ENCODE measurements at regions not wholly inside any gene's neighbourhood (a gene's known extent, or its start where the extent isn't known, plus 50 kb on each side); places are given as distances from the start of the nearest gene placed in this dataset.
"Not testable (repeated sequence)": the region's sequence is repeated elsewhere in the genome, so short reads cannot be mapped to it uniquely, and the experiment has no call there.

GRCh38 chr11:24400059-24400665, 96.7 kb upstream of the LUZP2 start:
- DNase-seq (no peak), ATAC-seq (no peak)
- intact Hi-C loops (cut with DNase I) = no loop called here
- no peaks in the 10 kb centered on the region for H3K4me1 ChIP-seq (ENCODE audit: control insufficient read depth, insufficient read depth, low read length)
- WGBS = 81% methylated on average over 10 of the region's 10 CpGs
- H3K9me3 ChIP-seq (ENCODE audit: control insufficient read depth, low read length) = no peaks in the 10 kb centered on the region
- no peak overlapping the region for H3K27ac ChIP-seq (ENCODE audit: low read length)
- no peaks in the 10 kb centered on the region for H3K27me3 ChIP-seq (ENCODE audit: control insufficient read depth, insufficient read depth)
- H3K4me3 ChIP-seq (ENCODE audit: low read length) = no peak overlapping the region

DNA sequence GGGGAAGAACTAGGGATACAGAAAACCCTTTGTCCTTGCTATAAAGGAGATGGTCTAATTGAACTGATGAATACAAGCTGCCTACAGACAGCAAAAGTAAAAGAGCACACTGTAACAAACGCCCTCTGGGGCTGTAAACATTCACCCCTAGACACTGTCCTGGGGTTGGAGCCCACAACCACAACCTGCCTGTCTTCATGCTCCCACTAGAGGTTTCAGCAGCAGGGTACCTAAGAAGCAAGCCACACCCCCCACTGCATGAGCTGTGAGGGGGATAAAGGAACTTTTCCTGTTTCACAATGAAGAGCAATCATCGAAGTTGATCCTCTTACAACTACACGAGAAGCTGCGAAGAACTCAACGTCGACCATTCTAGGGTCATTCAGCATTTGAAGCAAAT, 90.5 kb upstream of the LUZP2 start:
- Histone ChIP-seq H3K27me3 (ENCODE audit: control insufficient read depth, insufficient read depth) (no peaks in the 10 kb centered on the region), H3K9me3 (ENCODE audit: control insufficient read depth, low read length) (no peaks in the 10 kb centered on the region), H3K4me1 (ENCODE audit: control insufficient read depth, insufficient read depth, low read length) (no peaks in the 10 kb centered on the region), H3K4me3 (ENCODE audit: low read length) (no peak overlapping the region), H3K27ac (ENCODE audit: low read length) (no peak overlapping the region)
- ATAC-seq (no peak), DNase-seq (no peak)
- 86% methylated on average over 6 of the region's 6 CpGs for WGBS
- intact Hi-C loops (cut with DNase I) = no loop called here

GRCh38 chr11:24406980-24407379, 89.9 kb upstream of the LUZP2 start:
- Histone ChIP-seq H3K27me3 (ENCODE audit: control insufficient read depth, insufficient read depth) (no peaks in the 10 kb centered on the region), H3K27ac (ENCODE audit: low read length) (no peak overlapping the region), H3K4me1 (ENCODE audit: control insufficient read depth, insufficient read depth, low read length) (no peaks in the 10 kb centered on the region), H3K9me3 (ENCODE audit: control insufficient read depth, low read length) (no peaks in the 10 kb centered on the region), H3K4me3 (ENCODE audit: low read length) (no peak overlapping the region)
- WGBS = 92% methylated on average over 9 of the region's 9 CpGs
- ATAC-seq (no peak), DNase-seq (no peak)
- intact Hi-C loops (cut with DNase I) = no loop called here

DNA sequence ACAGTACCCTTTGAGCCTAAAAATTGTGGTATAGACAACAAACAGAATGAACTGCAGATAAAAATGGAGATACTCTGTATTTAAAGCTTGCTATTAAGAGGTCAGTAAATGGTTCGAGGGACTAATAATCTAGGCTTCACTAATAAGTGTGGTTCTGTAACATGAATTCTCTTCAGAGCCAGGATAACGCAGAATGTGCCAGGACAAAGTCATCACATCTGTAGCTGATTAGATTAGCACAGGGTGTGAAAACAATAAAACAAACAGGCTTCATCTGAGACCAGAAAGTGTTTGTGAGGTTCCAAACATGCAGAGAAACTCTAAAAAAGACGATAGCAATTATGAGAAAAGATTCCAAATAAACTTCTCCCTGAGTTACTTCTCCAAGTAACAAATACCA, 89.1 kb upstream of the LUZP2 start:
- intact Hi-C loops (cut with DNase I) = no loop called here
- Histone ChIP-seq H3K4me3 (ENCODE audit: low read length) (no peak overlapping the region), H3K9me3 (ENCODE audit: control insufficient read depth, low read length) (no peaks in the 10 kb centered on the region), H3K27me3 (ENCODE audit: control insufficient read depth, insufficient read depth) (no peaks in the 10 kb centered on the region), H3K27ac (ENCODE audit: low read length) (no peak overlapping the region), H3K4me1 (ENCODE audit: control insufficient read depth, insufficient read depth, low read length) (no peaks in the 10 kb centered on the region)
- DNase-seq (no peak), ATAC-seq (no peak)
- 22% methylated on average over 3 of the region's 3 CpGs for WGBS

DNA sequence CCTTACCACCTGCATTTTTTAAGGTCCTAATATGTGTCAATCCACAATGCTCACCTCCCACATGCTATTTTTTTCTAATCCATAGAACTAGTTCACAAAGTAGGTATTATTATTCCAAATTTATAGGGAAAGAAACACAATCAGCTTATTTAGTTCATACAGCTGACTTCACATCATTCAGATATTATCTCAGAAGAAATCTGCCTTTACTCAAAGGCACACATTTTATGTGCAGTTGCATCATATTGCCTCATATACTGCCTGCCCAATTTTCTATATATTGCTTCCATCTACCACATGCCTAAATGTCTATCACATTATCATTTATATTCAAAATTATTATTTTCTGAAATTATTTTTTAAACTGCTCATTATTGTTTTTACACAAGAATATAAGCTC, 88.7 kb upstream of the LUZP2 start:
- H3K4me1 ChIP-seq (ENCODE audit: control insufficient read depth, insufficient read depth, low read length) = no peaks in the 10 kb centered on the region

GRCh38 chr11:24411791-24412190, 85.1 kb upstream of the LUZP2 start:
- 79% methylated on average over 3 of the region's 3 CpGs for WGBS
- Histone ChIP-seq H3K4me1 (ENCODE audit: control insufficient read depth, insufficient read depth, low read length) (no peaks in the 10 kb centered on the region), H3K9me3 (ENCODE audit: control insufficient read depth, low read length) (no peaks in the 10 kb centered on the region), H3K4me3 (ENCODE audit: low read length) (no peak overlapping the region), H3K27me3 (ENCODE audit: control insufficient read depth, insufficient read depth) (no peaks in the 10 kb centered on the region), H3K27ac (ENCODE audit: low read length) (no peak overlapping the region)
- no peak for DNase-seq
- intact Hi-C loops (cut with DNase I) = no loop called here
- ATAC-seq = no peak

More for the DNA sequence above, 88.7 kb upstream of the LUZP2 start:
- ATAC-seq (no peak), DNase-seq (no peak)
- no peaks in the 10 kb centered on the region for H3K27me3 ChIP-seq (ENCODE audit: control insufficient read depth, insufficient read depth)
- intact Hi-C loops (cut with DNase I) = no loop called here
- no peak overlapping the region for H3K27ac ChIP-seq (ENCODE audit: low read length)
- no peaks in the 10 kb centered on the region for H3K9me3 ChIP-seq (ENCODE audit: control insufficient read depth, low read length)
- H3K4me3 ChIP-seq (ENCODE audit: low read length) = no peak overlapping the region

GRCh38 chr11:24412722-24413121, 84.1 kb upstream of the LUZP2 start:
- Histone ChIP-seq H3K27me3 (ENCODE audit: control insufficient read depth, insufficient read depth) (no peaks in the 10 kb centered on the region), H3K9me3 (ENCODE audit: control insufficient read depth, low read length) (no peaks in the 10 kb centered on the region), H3K4me1 (ENCODE audit: control insufficient read depth, insufficient read depth, low read length) (no peaks in the 10 kb centered on the region), H3K27ac (ENCODE audit: low read length) (no peak overlapping the region), H3K4me3 (ENCODE audit: low read length) (no peak overlapping the region)
- intact Hi-C loops (cut with DNase I) = no loop called here
- ATAC-seq = no peak
- 64% methylated on average over 2 of the region's 2 CpGs for WGBS
- no peak for DNase-seq

GRCh38 chr11:24413391-24413790, 83.5 kb upstream of the LUZP2 start:
- Histone ChIP-seq H3K27me3 (ENCODE audit: control insufficient read depth, insufficient read depth) (no peaks in the 10 kb centered on the region), H3K9me3 (ENCODE audit: control insufficient read depth, low read length) (no peaks in the 10 kb centered on the region), H3K4me1 (ENCODE audit: control insufficient read depth, insufficient read depth, low read length) (no peaks in the 10 kb centered on the region), H3K27ac (ENCODE audit: low read length) (no peak overlapping the region), H3K4me3 (ENCODE audit: low read length) (no peak overlapping the region)
- ATAC-seq = no peak
- WGBS = 32% methylated on average over 1 of the region's 1 CpG
- intact Hi-C loops (cut with DNase I) = no loop called here
- DNase-seq = no peak

DNA sequence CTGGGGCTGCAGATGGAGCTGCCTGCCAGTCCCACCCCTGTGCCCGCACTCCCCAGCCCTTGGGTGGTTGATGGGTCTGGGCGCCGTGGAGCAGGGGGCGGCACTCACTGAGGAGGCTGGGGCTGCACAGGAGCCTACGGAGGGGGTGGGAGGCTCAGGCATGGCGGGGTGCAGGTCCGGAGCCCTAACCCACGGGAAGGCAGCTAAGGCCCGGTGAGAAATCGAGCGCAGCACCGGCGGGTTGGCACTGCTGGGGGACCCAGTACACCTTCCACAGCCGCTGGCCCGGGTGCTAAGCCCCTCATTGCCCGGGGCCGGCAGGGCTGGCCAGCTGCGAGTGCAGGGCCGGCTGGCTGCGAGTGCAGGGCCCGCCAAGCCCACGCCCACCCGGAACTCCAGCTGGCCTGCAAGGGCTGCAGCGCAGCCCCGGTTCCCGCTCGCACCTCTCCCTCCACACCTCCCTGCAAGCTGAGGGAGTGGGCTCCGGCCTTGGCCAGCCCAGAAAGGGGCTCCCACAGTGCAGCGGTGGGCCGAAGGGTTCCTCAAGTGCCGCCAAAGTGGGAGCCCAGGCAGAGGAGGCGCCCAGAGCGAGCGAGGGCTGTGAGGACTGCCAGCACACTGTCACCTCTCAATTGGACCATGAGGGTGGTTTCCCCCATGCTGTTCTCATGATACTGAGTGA, 80.8 kb upstream of the LUZP2 start:
- peak in 2 of 3 donors; percentile 32 to 33 for DNase-seq

GRCh38 chr11:24421766-24422165, 75.1 kb upstream of the LUZP2 start:
- intact Hi-C loops (cut with DNase I) = no loop called here
- no peak overlapping the region for H3K27ac ChIP-seq (ENCODE audit: low read length)
- no peaks in the 10 kb centered on the region for H3K9me3 ChIP-seq (ENCODE audit: control insufficient read depth, low read length)
- no peaks in the 10 kb centered on the region for H3K27me3 ChIP-seq (ENCODE audit: control insufficient read depth, insufficient read depth)
- no peak overlapping the region for H3K4me3 ChIP-seq (ENCODE audit: low read length)
- no peaks in the 10 kb centered on the region for H3K4me1 ChIP-seq (ENCODE audit: control insufficient read depth, insufficient read depth, low read length)
- WGBS = 75% methylated on average over 3 of the region's 3 CpGs
- ATAC-seq = no peak
- no peak for DNase-seq

More for the DNA sequence above, 80.8 kb upstream of the LUZP2 start:
- intact Hi-C loops (cut with DNase I); H3K27me3 ChIP-seq (ENCODE audit: control insufficient read depth, insufficient read depth); H3K9me3 ChIP-seq (ENCODE audit: control insufficient read depth, low read length); H3K4me1 ChIP-seq (ENCODE audit: control insufficient read depth, insufficient read depth, low read length); H3K4me3 ChIP-seq (ENCODE audit: low read length); H3K27ac ChIP-seq (ENCODE audit: low read length); ATAC-seq: not testable (repeated sequence)
- 95% methylated on average over 34 of the region's 34 CpGs for WGBS

DNA sequence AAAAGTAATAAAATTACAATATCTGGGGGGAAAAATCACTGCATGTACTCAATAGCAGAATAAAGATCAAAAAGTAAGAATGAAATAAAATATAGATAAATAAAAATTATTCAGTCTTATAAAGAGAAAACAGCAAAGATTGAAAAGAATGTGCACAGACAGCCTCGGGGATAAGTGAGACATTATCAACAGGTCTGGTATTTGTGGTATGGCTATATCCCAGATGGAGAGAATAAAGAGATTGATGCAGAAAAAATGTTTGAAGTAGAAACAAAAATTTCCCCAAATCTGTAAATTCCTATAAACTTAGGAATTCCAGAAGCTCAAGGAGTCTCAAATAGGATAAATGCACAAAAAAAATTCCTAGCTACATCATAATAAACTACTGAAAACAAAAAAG, 74.5 kb upstream of the LUZP2 start:
- H3K4me1 ChIP-seq (ENCODE audit: control insufficient read depth, insufficient read depth, low read length) = no peaks in the 10 kb centered on the region
- ATAC-seq (no peak), DNase-seq (no peak)
- no peak overlapping the region for H3K4me3 ChIP-seq (ENCODE audit: low read length)
- no peaks in the 10 kb centered on the region for H3K9me3 ChIP-seq (ENCODE audit: control insufficient read depth, low read length)
- intact Hi-C loops (cut with DNase I) = no loop called here
- no peak overlapping the region for H3K27ac ChIP-seq (ENCODE audit: low read length)
- no peaks in the 10 kb centered on the region for H3K27me3 ChIP-seq (ENCODE audit: control insufficient read depth, insufficient read depth)
- 26% methylated on average over 1 of the region's 1 CpG for WGBS

GRCh38 chr11:24437123-24437522, 59.7 kb upstream of the LUZP2 start:
- Histone ChIP-seq H3K4me3 (ENCODE audit: low read length) (no peak overlapping the region), H3K9me3 (ENCODE audit: control insufficient read depth, low read length) (no peaks in the 10 kb centered on the region), H3K27me3 (ENCODE audit: control insufficient read depth, insufficient read depth) (no peaks in the 10 kb centered on the region), H3K27ac (ENCODE audit: low read length) (no peak overlapping the region), H3K4me1 (ENCODE audit: control insufficient read depth, insufficient read depth, low read length) (no peaks in the 10 kb centered on the region)
- intact Hi-C loops (cut with DNase I) = no loop called here
- 80% methylated on average over 4 of the region's 4 CpGs for WGBS
- DNase-seq = no peak
- no peak for ATAC-seq

Measured in right cardiac atrium (tissue), 5 donors.